DLD1 (cell line): ENCODE measurements at regions not wholly inside any gene's neighbourhood (a gene's known extent, or its start where the extent isn't known, plus 50 kb on each side); places are given as distances from the start of the nearest gene placed in this dataset.
"Not testable (repeated sequence)": the region's sequence is repeated elsewhere in the genome, so short reads cannot be mapped to it uniquely, and the experiment has no call there.

ENCODE experiments used
- in situ Hi-C: cut with HindIII; loops from 2 replicates; pipeline ENCODE4 v1.10.0; 2017; ENCODE audit warnings: low sequenced_read_pairs

- in situ Hi-C loops, result no loop called here
Measured at GRCh38 chr2:67145851-67146250, 251.3 kb upstream of the ETAA1 start.

GRCh38 chr2:67156796-67157195, 240.3 kb upstream of the ETAA1 start:
- in situ Hi-C loops, result no loop called here

GRCh38 chr2:67158718-67159117, 238.4 kb upstream of the ETAA1 start:
- in situ Hi-C loops, result no loop called here

GRCh38 chr2:67159929-67160328, 237.2 kb upstream of the ETAA1 start:
- in situ Hi-C loops, result no loop called here

- in situ Hi-C loops, result no loop called here
Measured at GRCh38 chr2:67164771-67165522, 232.2 kb upstream of the ETAA1 start.

- in situ Hi-C loops, result no loop called here
Measured at GRCh38 chr2:67165523-67165990, 231.6 kb upstream of the ETAA1 start.

GRCh38 chr2:67166511-67166910, 230.6 kb upstream of the ETAA1 start:
- in situ Hi-C loops, result not testable (repeated sequence)

- in situ Hi-C loops, result no loop called here
Measured at GRCh38 chr2:67169417-67170140, 227.6 kb upstream of the ETAA1 start.

- in situ Hi-C loops, result no loop called here
Measured at GRCh38 chr2:67179526-67179925, 217.6 kb upstream of the ETAA1 start.

- in situ Hi-C loops, result no loop called here
Measured at GRCh38 chr2:67180841-67181240, 216.3 kb upstream of the ETAA1 start.

GRCh38 chr2:67182884-67183283, 214.2 kb upstream of the ETAA1 start:
- in situ Hi-C loops, result no loop called here

- in situ Hi-C loops, result no loop called here
Measured at GRCh38 chr2:67186326-67186725, 210.8 kb upstream of the ETAA1 start.

GRCh38 chr2:67186871-67187270, 210.3 kb upstream of the ETAA1 start:
- in situ Hi-C loops, result no loop called here

- in situ Hi-C loops, result not testable (repeated sequence)
Measured at GRCh38 chr2:67195327-67195726, 201.8 kb upstream of the ETAA1 start.

GRCh38 chr2:67201521-67201920, 195.6 kb upstream of the ETAA1 start:
- in situ Hi-C loops, result no loop called here

GRCh38 chr2:67204349-67204748, 192.8 kb upstream of the ETAA1 start:
- in situ Hi-C loops, result no loop called here

- in situ Hi-C loops, result no loop called here
Measured at GRCh38 chr2:67208887-67209500, 188.1 kb upstream of the ETAA1 start.

- in situ Hi-C loops, result no loop called here
Measured at GRCh38 chr2:67210430-67210829, 186.7 kb upstream of the ETAA1 start.

- in situ Hi-C loops, result no loop called here
Measured at GRCh38 chr2:67212203-67212602, 184.9 kb upstream of the ETAA1 start.

- in situ Hi-C loops, result no loop called here
Measured at GRCh38 chr2:67213270-67213670, 183.9 kb upstream of the ETAA1 start.

- in situ Hi-C loops, result no loop called here
Measured at GRCh38 chr2:67213677-67214402, 183.3 kb upstream of the ETAA1 start.
